ENCODE measurements at regions not wholly inside any gene's neighbourhood (a gene's known extent, or its start where the extent isn't known, plus 50 kb on each side); places are given as distances from the start of the nearest gene placed in this dataset.

DNA sequence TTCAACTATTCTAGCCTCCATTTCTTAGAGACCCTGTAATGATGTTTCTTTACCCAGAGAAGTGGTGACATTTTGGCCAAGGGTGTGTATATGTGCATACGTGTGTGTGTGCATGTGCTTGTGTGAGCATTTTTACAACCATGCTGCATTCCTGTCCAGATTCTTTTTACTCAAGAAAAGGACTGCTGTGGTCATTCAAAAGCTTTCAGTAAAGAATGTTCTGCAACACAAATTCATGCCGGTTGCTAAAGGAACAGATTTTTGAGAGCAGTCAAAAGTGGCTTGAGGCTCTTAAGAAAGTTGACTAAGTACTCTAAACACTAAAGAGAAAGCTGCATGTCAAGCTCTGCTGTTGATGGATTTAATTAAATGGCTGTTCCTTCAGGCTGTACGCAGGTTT is 65.0 kb upstream of the FMR1 start:
- no peak for DNase-seq

GRCh38 chrX:147847999-147848398 is 63.7 kb upstream of the FMR1 start:
- no peak for DNase-seq

DNA sequence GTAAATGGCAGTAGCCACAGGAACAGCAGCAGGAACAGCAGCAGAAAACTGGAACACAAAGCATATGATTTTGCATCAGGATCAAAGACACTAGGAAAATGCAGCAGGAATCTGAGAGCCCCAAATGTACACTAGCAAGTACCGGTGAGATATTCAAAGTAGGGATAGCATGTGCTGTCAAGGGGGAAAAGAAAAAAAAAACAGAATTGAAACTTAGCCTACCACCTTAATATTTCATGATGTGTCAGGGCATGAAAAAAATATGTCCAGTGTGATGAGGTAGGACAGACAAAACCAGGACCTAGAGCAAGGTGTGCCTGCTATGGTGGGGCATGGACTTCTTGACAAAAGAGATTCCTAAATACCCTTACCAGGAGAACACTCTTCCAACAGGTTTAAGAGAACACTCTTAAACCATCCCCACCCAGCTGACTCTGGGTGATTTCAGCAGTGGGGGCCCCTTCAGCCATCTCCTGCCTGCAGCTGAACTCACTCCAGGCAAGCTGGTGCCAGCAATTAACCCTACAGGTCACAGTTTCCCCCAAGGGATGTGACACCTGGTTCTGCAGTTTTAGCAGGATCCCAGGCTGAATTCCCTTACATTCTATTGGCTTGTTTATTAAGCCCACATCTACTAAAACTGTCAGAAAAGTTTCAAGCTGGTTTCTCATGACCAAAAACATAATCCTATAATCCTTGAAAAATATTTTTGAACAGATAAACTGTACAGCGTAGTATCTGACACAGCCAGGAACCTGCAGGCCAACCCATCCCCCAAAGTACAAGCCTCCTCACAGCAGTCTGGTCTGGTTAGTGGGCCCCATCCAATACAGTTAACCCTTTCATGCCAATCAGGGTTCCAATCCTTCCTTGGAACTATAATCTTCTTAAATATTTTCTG is 62.9 kb upstream of the FMR1 start:
- DNase-seq, result no peak

DNA sequence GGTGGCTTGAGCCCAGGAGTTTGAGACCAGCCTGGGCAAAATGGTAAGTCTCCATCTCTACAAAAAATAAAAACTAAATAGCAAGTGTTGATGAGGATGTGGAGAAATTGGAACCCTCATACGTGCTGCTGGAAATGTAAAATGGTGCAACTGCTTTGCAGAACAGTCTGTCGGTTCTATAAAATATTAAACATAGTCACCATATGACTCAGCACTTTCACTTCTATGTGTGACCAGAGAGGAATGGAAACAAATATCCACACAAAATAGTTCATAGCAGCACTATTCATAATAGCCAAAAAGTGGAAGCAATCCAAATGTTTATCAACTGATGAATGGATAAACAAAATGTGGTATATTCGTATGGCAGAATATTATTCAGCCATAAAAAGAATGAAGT is 60.8 kb upstream of the FMR1 start:
- DNase-seq, result peak; percentile 28

GRCh38 chrX:147853701-147854100 is 58.0 kb upstream of the FMR1 start:
- no peak for DNase-seq

DNA sequence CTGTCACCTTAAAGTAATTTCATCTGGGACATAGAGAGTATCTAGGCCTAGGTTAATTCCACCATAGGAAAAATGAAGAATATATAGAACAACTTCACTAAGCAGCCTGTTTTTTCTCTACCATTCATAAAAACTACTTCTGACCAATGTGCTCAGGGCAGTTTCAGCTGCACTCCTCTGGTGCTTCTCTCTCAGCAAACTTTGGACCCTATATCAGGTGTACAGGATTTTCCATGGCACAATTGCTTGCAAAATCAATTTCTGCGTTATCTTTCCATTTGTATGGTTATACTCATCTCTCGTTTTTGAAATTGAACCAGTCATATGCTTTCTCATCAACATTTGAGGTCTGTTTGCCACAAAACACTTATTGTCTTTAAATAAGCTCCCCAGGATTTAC is 52.1 kb upstream of the FMR1 start:
- no peak for DNase-seq
